T follicular helper cell (primary cell): ENCODE measurements at regions not wholly inside any gene's neighbourhood (a gene's known extent, or its start where the extent isn't known, plus 50 kb on each side); places are given as distances from the start of the nearest gene placed in this dataset.

ENCODE experiments used
- DNase-seq: peaks from one replicate; pipeline ENCODE4 v3.0.0-alpha.2; 2020; ENCODE audit warnings: low read depth

DNA sequence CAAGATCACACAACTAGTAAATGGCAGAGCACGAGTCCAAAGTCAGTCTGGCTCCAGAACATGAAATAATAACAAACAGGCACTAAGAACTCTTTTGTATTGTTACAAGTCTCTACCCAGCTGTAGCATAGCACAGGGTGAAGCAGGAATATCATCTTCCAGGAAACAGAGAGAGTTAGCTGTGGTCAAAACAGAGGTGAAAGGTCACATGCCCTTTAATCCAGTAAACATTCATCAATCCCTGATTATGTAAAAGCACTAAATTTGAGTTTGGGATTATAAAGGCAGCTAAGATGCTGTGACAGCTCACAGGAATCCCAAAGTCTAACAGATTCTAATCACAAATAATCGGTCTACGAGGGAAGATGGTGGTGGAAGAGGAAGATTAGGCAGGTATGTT lies 133.0 kb upstream of the ASTN2 start:
- no peak for DNase-seq

DNA sequence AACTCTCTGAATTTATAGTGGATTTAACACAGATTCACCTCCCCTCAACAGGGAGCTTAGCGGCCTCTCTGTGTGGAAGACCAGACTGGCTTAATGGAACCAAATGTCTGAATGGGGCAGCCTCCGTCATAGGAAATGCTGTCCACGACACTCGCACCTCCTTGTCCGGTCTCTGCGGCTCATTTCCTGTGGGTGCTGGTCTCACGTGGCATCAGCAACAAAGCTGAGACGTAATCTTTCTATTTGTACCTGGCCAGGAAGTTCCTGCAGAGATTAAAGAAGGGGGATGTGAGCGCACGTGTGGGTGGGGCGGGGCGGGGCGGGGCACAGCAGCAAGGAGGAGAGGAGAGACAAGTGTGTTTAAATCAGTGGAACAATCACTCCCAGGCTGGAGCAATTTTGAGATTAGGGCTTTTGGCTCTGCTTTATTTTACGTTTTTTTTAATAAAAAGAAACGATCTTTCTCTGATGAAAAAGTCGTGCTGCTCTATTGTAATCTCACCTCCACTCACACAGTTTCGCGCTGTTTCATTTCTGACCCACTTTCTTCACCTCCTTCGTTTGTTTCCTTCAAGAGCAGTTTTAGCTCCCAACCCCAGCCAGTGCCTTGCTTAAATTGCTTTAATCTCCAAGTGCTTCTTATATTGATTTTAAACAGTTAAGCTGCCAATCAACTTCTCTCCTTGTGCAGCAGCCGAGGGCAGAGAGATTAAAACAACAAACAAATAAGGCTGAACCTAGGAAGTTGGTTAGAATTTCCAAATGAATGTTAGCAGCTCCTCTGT lies 132.2 kb upstream of the ASTN2 start:
- peak; percentile 7 for DNase-seq

DNA sequence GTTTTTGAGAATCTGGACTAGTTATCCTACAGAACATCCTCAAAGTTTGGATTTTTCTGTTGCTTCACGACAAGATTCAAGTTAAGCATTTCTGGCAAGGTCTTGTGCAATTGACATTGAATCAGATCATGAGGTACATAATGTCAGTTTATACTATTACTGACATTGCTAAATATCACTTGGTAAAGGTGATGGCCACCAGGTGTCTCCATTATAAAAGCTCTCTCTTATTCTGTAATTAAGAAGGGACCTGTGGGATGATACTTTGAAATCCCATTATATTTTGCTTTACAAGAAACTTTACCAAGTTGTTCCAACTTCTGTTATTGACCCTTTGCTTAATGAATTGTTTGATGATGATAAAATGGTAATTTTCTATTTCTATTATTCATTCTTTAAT lies 131.0 kb upstream of the ASTN2 start:
- DNase-seq, result no peak

GRCh38 chr9:117543089-117543488 lies 128.2 kb upstream of the ASTN2 start:
- no peak for DNase-seq

DNA sequence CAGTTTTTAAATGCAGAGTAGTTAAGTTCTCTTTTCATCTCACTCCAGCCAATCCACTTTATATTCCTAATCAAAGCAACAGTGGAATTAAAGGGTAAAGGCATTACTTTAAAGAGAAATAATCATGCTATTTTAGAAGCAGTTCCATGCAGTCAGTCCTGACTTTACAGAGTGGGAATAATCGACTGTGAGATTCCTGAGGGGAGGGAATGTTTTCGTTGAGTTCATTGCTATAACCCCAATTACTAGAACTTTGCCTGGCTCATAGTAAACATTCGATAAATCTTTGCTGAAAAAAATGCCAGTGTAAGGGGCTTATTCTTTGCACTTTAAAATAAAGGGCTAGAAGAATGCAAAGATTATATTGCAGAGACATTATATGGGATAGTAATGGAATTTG lies 127.2 kb upstream of the ASTN2 start:
- DNase-seq, result no peak

- DNase-seq, result no peak
These were observed 126.3 kb upstream of the ASTN2 start for GRCh38 chr9:117541181-117541580.

- no peak for DNase-seq
These were observed 121.1 kb upstream of the ASTN2 start for GRCh38 chr9:117535973-117536372.

GRCh38 chr9:117535434-117535833 lies 120.6 kb upstream of the ASTN2 start:
- no peak for DNase-seq

DNA sequence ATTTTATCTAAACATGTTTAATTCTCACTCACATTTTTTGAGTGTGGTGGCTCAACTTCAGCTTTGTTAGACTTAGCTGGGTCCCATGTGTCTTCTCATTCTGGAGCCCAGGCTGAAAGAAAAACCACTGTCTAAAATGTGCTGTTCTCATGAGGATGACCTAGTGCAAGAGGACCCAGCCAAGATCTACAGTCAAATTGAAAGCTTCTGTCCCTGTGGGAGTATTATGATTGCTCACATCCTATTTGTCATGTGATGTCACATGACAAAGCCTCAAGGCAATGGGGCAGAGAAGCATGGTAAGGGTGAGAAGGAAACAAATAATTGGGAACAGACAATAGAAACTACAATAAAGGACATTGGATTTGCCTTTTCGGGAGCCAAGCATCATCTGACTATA lies 113.4 kb upstream of the ASTN2 start:
- DNase-seq, result no peak

- DNase-seq, result no peak
These were observed 111.8 kb upstream of the ASTN2 start for GRCh38 chr9:117526674-117527073.

DNA sequence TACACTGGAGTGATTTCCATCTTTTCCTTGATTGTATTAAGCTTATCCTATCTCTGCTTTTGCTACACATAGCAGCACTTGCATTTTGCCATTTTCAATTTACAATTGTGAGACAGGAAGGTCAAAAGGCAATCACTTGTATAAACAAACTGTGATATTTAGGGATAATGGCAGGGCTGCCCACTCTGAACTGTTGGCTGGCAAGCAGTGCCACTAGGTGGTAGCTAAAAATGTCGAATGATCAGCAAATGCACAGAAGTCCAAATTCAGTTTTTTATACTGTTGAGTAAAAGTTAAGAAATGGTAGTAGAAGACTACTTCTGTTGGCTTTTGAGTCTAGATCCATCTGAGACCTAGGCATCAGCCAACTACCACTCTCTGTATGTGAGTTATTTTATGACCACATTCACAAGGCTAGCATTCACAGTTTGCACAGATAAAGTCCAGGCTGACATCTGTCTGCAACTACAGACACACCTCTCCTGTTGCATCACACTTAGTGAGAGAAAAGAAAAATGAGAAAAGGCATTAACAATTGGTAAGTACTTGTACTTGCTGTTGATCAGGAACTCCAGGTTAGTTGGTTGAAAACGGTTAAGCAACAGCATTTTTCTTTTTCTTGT lies 108.8 kb upstream of the ASTN2 start:
- no peak for DNase-seq

DNA sequence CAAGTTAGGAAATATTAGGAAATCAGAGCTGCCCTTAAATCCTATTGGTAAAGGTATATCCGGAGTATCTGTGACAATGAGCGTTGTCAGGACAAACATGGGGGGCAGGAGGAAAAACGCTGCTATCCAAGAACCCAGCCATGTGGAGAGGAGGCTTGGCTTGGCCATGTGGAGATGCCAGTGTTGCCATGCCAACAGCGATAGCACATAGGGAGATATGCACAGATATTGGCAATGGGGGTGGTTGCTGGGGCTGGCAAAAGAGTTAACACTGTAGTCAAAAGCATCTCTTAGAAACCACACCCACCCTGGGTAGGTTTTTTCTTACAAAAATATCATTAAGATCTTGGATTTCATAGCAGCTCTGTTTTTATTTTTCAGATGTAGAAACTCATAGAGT lies 106.4 kb upstream of the ASTN2 start:
- no peak for DNase-seq

GRCh38 chr9:117516676-117517632 lies 102.1 kb upstream of the ASTN2 start:
- no peak for DNase-seq

GRCh38 chr9:117511852-117512481 lies 97.1 kb upstream of the ASTN2 start:
- DNase-seq, result no peak

DNA sequence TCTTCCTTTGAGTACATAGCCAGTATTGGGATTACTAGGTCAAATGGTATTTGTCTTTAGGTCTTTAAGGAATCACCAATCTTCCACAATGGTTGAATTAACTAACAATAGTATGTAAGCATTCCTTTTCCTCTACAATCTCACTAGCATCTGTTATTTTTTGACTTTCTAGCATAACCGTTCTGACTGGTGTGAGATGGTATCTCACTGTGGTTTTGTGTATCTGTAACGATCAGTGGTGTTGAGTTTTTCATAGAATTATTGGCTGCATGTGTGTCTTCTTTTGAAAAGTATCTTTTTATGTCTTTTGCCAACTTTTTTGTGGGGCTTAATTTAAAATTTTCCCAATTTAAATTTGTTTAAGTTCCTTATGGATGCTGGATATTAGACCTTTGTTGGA lies 81.5 kb upstream of the ASTN2 start:
- no peak for DNase-seq

GRCh38 chr9:117494401-117495090 lies 79.7 kb upstream of the ASTN2 start:
- DNase-seq, result no peak

GRCh38 chr9:117492476-117492875 lies 77.6 kb upstream of the ASTN2 start:
- DNase-seq, result no peak

- no peak for DNase-seq
These were observed 76.6 kb upstream of the ASTN2 start for GRCh38 chr9:117491491-117491890.

DNA sequence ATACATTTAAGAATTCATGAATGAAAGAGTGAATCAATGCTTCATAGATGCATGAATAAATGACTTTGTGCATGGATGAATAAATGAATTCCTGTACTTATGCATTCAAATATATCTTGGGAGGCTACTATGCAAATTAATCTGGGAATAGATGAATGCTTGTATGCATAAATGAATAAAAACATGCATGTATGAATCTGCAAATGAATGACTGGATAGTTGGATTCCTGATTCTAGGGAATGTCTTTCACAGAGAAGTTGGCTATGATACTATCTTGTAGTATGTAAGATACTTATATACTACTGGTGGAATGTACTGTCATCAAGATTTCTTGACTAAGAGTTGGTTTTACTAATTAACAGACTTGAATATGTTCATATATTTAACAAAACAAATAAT lies 75.3 kb upstream of the ASTN2 start:
- no peak for DNase-seq

- DNase-seq, result no peak
These were observed 73.8 kb upstream of the ASTN2 start for GRCh38 chr9:117488659-117489058.

DNA sequence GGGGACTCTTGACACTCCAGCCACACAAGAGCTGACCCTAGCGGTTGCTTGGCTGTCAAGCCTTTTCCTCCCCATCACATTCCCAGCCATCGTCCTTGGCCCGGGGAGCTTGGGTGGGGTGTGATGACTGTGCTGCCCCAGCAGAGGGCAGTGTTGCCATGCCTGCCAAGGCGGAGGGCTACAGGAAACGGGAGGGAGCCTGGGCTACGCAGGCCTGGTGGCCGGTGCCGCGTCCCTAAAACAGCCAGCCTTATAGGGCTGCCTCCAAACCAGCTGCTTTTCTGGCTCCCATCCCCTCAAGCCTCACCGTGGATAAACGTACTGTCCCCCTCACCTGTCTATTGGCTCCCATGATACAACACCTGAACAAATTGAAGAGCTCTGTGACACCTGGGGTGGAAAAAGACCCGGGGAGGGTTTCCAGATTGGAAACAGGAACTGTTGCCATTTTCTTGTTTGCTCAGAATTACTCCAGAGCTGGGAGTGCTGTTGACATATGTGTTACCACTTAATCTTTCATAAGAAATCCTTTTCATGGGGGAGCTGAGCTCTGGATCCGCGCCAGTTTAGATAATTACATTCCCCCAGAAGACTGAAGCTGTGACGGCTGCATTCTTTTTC lies 72.8 kb upstream of the ASTN2 start:
- peak; percentile 0 for DNase-seq
